H1 (cell line): ENCODE measurements at regions not wholly inside any gene's neighbourhood (a gene's known extent, or its start where the extent isn't known, plus 50 kb on each side); places are given as distances from the start of the nearest gene placed in this dataset.

Experiments used
- CTCF ChIA-PET: fragments of 300-600 bp; sonication (Branson Sonifier 250); formaldehyde crosslinking; loops from one replicate; lab custom pipeline; 2021; ENCODE audit not compliant: partially characterized antibody; lab: Charles Lee
- POLR2A ChIA-PET: fragments of 300-600 bp; sonication (Branson Sonifier 250); formaldehyde crosslinking; loops from one replicate; lab custom pipeline; 2021; ENCODE audit warnings: inconsistent platforms; ENCODE audit not compliant: partially characterized antibody; lab: Charles Lee
- DNase-seq, 2 experiments: peaks; one replicate each; pipeline versions ENCODE4 v3.0.0 to v3.0.0-alpha.2; 2010 to 2022; ENCODE audit warnings: low spot score in 2 of 2, low read depth in 1 of 2, mixed read lengths in 1 of 2
- FAIRE-seq: peaks from 2 replicates; lab custom pipeline; 2011; peaks lifted over from hg19 to GRCh38; lab: Jason Lieb, UNC
- H2AFZ ChIP-seq: 2 replicates; pipeline ENCODE4 v1.8.1; 2012; ENCODE audit warnings: low read length, inconsistent platforms
- H2AK5ac ChIP-seq: 2 replicates; pipeline ENCODE4 v1.6.1; 2013; ENCODE audit warnings: low read depth, low read length
- H2BK120ac ChIP-seq: replicated peaks from 2 replicates; pipeline ENCODE3; 2013; ENCODE audit warnings: low read depth, low read length, inconsistent platforms
- H2BK12ac ChIP-seq: 2 replicates; pipeline ENCODE4 v1.6.1; 2013; ENCODE audit warnings: low read depth, low read length
- H2BK15ac ChIP-seq: 2 replicates; pipeline ENCODE4 v1.6.1; 2013; ENCODE audit warnings: low read length
- H2BK20ac ChIP-seq: 2 replicates; pipeline ENCODE4 v1.6.1; 2013; ENCODE audit warnings: low read length
- H2BK5ac ChIP-seq: 2 replicates; pipeline ENCODE4 v1.6.1; 2013; ENCODE audit warnings: low read depth, low read length
- H3K14ac ChIP-seq: 2 replicates; pipeline ENCODE4 v1.6.1; 2013; ENCODE audit warnings: inconsistent platforms; ENCODE audit not compliant: insufficient read length
- H3K18ac ChIP-seq: 2 replicates; pipeline ENCODE4 v1.6.1; 2013; ENCODE audit warnings: low read length; ENCODE audit errors: extremely low read depth
- H3K23ac ChIP-seq: 2 replicates; pipeline ENCODE4 v1.6.1; 2013; ENCODE audit warnings: inconsistent platforms; ENCODE audit not compliant: insufficient read length
- H3K23me2 ChIP-seq: 2 replicates; pipeline ENCODE4 v1.6.1; 2013; ENCODE audit warnings: low read depth, low read length
- H3K27ac ChIP-seq: 2 replicates; pipeline ENCODE4 v1.6.1; 2011; ENCODE audit warnings: low read depth, low read length, inconsistent platforms
- H3K27me3 ChIP-seq, 4 experiments: replicated peaks in 1 of 4; 1 replicate in 1 of 4; 2 replicates in 3 of 4; pipeline versions ENCODE4 v1.6.1 to v1.8.1; 2011 to 2013; ENCODE audit warnings: low read length in 3 of 4, mild to moderate bottlenecking in 3 of 4, inconsistent platforms in 2 of 4, mixed read lengths in 2 of 4, moderate library complexity in 1 of 4; ENCODE audit not compliant: control insufficient read depth in 3 of 4, insufficient read depth in 3 of 4; ENCODE audit errors: extremely low read depth in 1 of 4
- H3K36me3 ChIP-seq, 4 experiments: 2 replicates each; pipeline versions ENCODE4 v1.6.1 to v1.8.1; 2011 to 2013; ENCODE audit warnings: mild to moderate bottlenecking in 4 of 4, low read length in 3 of 4, moderate library complexity in 2 of 4, control low read depth in 1 of 4, inconsistent platforms in 1 of 4; ENCODE audit not compliant: insufficient read depth in 4 of 4, control insufficient read depth in 2 of 4
- H3K4ac ChIP-seq: replicated peaks from 2 replicates; pipeline ENCODE3; 2013; ENCODE audit warnings: low read length, low read depth, mixed read lengths, inconsistent platforms; ENCODE audit not compliant: insufficient read length
- H3K4me1 ChIP-seq, 4 experiments: replicated peaks in 1 of 4; 1 replicate in 1 of 4; 2 replicates in 3 of 4; pipeline versions ENCODE4 v1.6.1 to v1.8.1; 2011 to 2013; ENCODE audit warnings: low read length in 3 of 4, inconsistent platforms in 2 of 4, mixed read lengths in 1 of 4; ENCODE audit not compliant: insufficient read depth in 4 of 4, control insufficient read depth in 3 of 4
- H3K4me2 ChIP-seq, 2 experiments: 2 replicates each; pipeline versions ENCODE4 v1.6.1 to v1.8.1; 2011 to 2013; ENCODE audit warnings: low read depth in 2 of 2, low read length in 2 of 2, control low read depth in 1 of 2, inconsistent platforms in 1 of 2, mild to moderate bottlenecking in 1 of 2; ENCODE audit not compliant: insufficient read depth in 1 of 2
- H3K4me3 ChIP-seq, 4 experiments: fragments of 200-600, 300-600 bp in 1 of 4; sonication (generic), shearing (Covaris generic), sonication (Bioruptor Twin) in 1 of 4; 2 replicates each; pipeline versions ENCODE4 v1.5.1 to v1.8.1; 2011 to 2016; ENCODE audit warnings: low read length in 4 of 4, low read depth in 3 of 4, control low read depth in 2 of 4, inconsistent platforms in 2 of 4, mild to moderate bottlenecking in 2 of 4, mixed read lengths in 1 of 4, moderate library complexity in 1 of 4; ENCODE audit not compliant: insufficient read depth in 2 of 4; ENCODE audit errors: extremely low read depth in 1 of 4
- H3K56ac ChIP-seq: replicated peaks from 2 replicates; pipeline ENCODE3; 2013; ENCODE audit warnings: low read depth, mild to moderate bottlenecking, mixed read lengths, low read length, inconsistent platforms; ENCODE audit not compliant: insufficient read length
- H3K79me1 ChIP-seq: 2 replicates; pipeline ENCODE4 v1.6.1; 2013; ENCODE audit warnings: low read depth, low read length, control low read depth
- H3K79me2 ChIP-seq, 2 experiments: 2 replicates each; pipeline versions ENCODE4 v1.6.1 to v1.8.1; 2012 to 2013; ENCODE audit warnings: low read length in 2 of 2, mild to moderate bottlenecking in 2 of 2, inconsistent platforms in 1 of 2; ENCODE audit not compliant: insufficient read depth in 2 of 2, control insufficient read depth in 1 of 2
- H3K9ac ChIP-seq, 4 experiments: replicated peaks in 1 of 4; 1 replicate in 1 of 4; 2 replicates in 3 of 4; pipeline versions ENCODE4 v1.6.1 to v1.8.1; 2011 to 2013; ENCODE audit warnings: low read depth in 3 of 4, low read length in 3 of 4, control low read depth in 2 of 4, mild to moderate bottlenecking in 2 of 4, moderate library complexity in 2 of 4, inconsistent platforms in 1 of 4; ENCODE audit errors: extremely low read depth in 1 of 4
- H3K9me3 ChIP-seq, 2 experiments: 2 replicates each; pipeline versions ENCODE4 v1.6.1 to v1.8.1; 2012 to 2013; ENCODE audit warnings: mild to moderate bottlenecking in 2 of 2, moderate library complexity in 2 of 2, control low read depth in 1 of 2, inconsistent platforms in 1 of 2, low read depth in 1 of 2, low read length in 1 of 2, mixed read lengths in 1 of 2; ENCODE audit not compliant: insufficient read depth in 2 of 2
- H4K20me1 ChIP-seq, 2 experiments: replicated peaks in 1 of 2; 2 replicates each; pipeline versions ENCODE3 to v1.8.1; 2011 to 2013; ENCODE audit warnings: inconsistent platforms in 2 of 2, low read length in 2 of 2, mild to moderate bottlenecking in 1 of 2; ENCODE audit not compliant: insufficient read depth in 2 of 2, control insufficient read depth in 1 of 2
- H4K5ac ChIP-seq: 2 replicates; pipeline ENCODE4 v1.6.1; 2013; ENCODE audit warnings: low read length, low read depth, mixed read lengths, inconsistent platforms; ENCODE audit not compliant: insufficient read length
- H4K8ac ChIP-seq: 2 replicates; pipeline ENCODE4 v1.8.0; 2013; ENCODE audit warnings: mild to moderate bottlenecking, moderate library complexity, low read length, inconsistent platforms; ENCODE audit not compliant: insufficient read depth; ENCODE audit errors: extremely low read depth
- H4K91ac ChIP-seq: replicated peaks from 2 replicates; pipeline ENCODE3; 2013; ENCODE audit warnings: low read length, mixed read lengths, inconsistent platforms; ENCODE audit not compliant: insufficient read length
- CBX8 ChIP-seq: fragments of 300-800, 300-1000 bp; sonication (generic); IDR thresholded peaks from 2 replicates; pipeline ENCODE4 v1.7.1; 2016; ENCODE audit warnings: low read depth, low read length, borderline replicate concordance
- CHD2 ChIP-seq: IDR thresholded peaks from 2 replicates; pipeline ENCODE4 v1.6.1; 2012; ENCODE audit warnings: low read length, improper control_type of control experiment
- CREB1 ChIP-seq: IDR thresholded peaks from 2 replicates; pipeline ENCODE4 v1.6.1; 2012; ENCODE audit warnings: inconsistent platforms
- EZH2 ChIP-seq: fragments of 200-600 bp; sonication (generic); IDR thresholded peaks from 2 replicates; pipeline ENCODE4 v1.7.1; 2012; ENCODE audit warnings: low read depth, mild to moderate bottlenecking, moderate library complexity, low read length, inconsistent platforms; ENCODE audit not compliant: severe bottlenecking
- MAX ChIP-seq: IDR thresholded peaks from 2 replicates; pipeline ENCODE4 v1.6.1; 2012; ENCODE audit warnings: inconsistent platforms
- NANOG ChIP-seq: IDR thresholded peaks from 2 replicates; pipeline ENCODE4 v1.6.1; 2011; ENCODE audit warnings: low read length, low read depth, mild to moderate bottlenecking, inconsistent platforms; ENCODE audit not compliant: insufficient read depth, poor library complexity, severe bottlenecking
- PHF8 ChIP-seq: fragments of 200-600 bp; sonication (generic); conservative IDR thresholded peaks from 2 replicates; pipeline ENCODE4 v1.7.1; 2012; ENCODE audit warnings: low read depth, mild to moderate bottlenecking, inconsistent platforms, low read length, moderate library complexity
- RBBP5 ChIP-seq: IDR thresholded peaks from 2 replicates; pipeline ENCODE4 v1.7.1; 2012; ENCODE audit warnings: low read depth, mild to moderate bottlenecking, inconsistent platforms, low read length, moderate library complexity, borderline replicate concordance
- SP4 ChIP-seq: IDR thresholded peaks from 2 replicates; pipeline ENCODE4 v1.6.1; 2012; ENCODE audit warnings: low read length, inconsistent platforms
- WGBS, 2 experiments: shearing (Covaris generic) in 1 of 2; methylation state at CpG; one replicate each; pipeline versions ENCODE4 v1.1.6 to v1.1.7; 2013 to 2015; ENCODE audit warnings: low lambda C conversion rate in 2 of 2, mixed read lengths in 2 of 2, inconsistent platforms in 1 of 2, low coverage in 1 of 2, missing lambda C conversion rate in 1 of 2; ENCODE audit not compliant: insufficient replicate concordance in 2 of 2, insufficient coverage in 1 of 2, insufficient read length in 1 of 2; ENCODE audit errors: extremely low coverage in 1 of 2, missing lambda C conversion rate in 1 of 2; 5-methylcytosine and 5-hydroxymethylcytosine counted together

- Histone ChIP-seq H3K4me2 (no peak overlapping the region), H3K4ac (no peak overlapping the region), H4K5ac (no peak overlapping the region), H4K20me1 (no peaks in the 10 kb centered on the region), H2BK15ac (no peak overlapping the region), H3K23me2 (no peaks in the 10 kb centered on the region; the same call in 1 of the 2 replicates), H2BK12ac (peak overlapping the region; percentile 64; the same call in 1 of the 2 replicates), H3K4me1 (peaks cover 0 to 7% (median 4%) of the 10 kb centered on the region in 4 experiments; a peak in 4 of 7 replicates), H3K4me3 (no peak overlapping the region), H2AK5ac (no peak overlapping the region), H3K79me1 (no peaks in the 10 kb centered on the region), H4K91ac (no peak overlapping the region), H3K9me3 (no peaks in the 10 kb centered on the region), H3K27me3 (no peaks in the 10 kb centered on the region), H3K23ac (no peak overlapping the region), H2BK120ac (no peak overlapping the region), H3K36me3 (no peaks in the 10 kb centered on the region; a peak in 1 of 8 replicates), H3K27ac (no peak overlapping the region), H3K79me2 (no peaks in the 10 kb centered on the region), H3K9ac (no peak overlapping the region), H3K14ac (no peak overlapping the region), H2BK20ac (no peak overlapping the region), H4K8ac (no peak overlapping the region; the same call in 1 of the 2 replicates), H2BK5ac (no peak overlapping the region), H2AFZ (no peak overlapping the region), H3K18ac (no peak overlapping the region), H3K56ac (no peak overlapping the region)
- no peak for FAIRE-seq
- CTCF ChIA-PET, result interaction anchor here (1.0 to 1.1 kb wide), 2 partner anchors 96 to 253 kb away, joined by 3 to 4 read pairs; no protein-coding TSS in a partner anchor
- WGBS, 2 experiments, result 78% methylated on average over 9 of the region's 11 CpGs; no CpG with 5 or more reads in 1 of the 2 experiments
- no peak for DNase-seq
- TF ChIP-seq PHF8 (no peak), SP4 (no peak), RBBP5 (no peak), CHD2 (no peak), NANOG (no peak), CREB1 (no peak), EZH2 (no peak), CBX8 (no peak), MAX (no peak)
- POLR2A ChIA-PET, result no interaction called here
Observed at GRCh38 chr16:5763176-5763575, 665.6 kb upstream of the EEF2KMT start.
